Fibroblast of skin of left biceps (primary cell): ENCODE measurements at regions not wholly inside any gene's neighbourhood (a gene's known extent, or its start where the extent isn't known, plus 50 kb on each side); places are given as distances from the start of the nearest gene placed in this dataset.

Source experiments
- DNase-seq, 2 experiments: peaks; one replicate each; pipeline ENCODE4 v3.0.0-alpha.2; 2013; ENCODE audit warnings: low read depth in 2 of 2

DNA sequence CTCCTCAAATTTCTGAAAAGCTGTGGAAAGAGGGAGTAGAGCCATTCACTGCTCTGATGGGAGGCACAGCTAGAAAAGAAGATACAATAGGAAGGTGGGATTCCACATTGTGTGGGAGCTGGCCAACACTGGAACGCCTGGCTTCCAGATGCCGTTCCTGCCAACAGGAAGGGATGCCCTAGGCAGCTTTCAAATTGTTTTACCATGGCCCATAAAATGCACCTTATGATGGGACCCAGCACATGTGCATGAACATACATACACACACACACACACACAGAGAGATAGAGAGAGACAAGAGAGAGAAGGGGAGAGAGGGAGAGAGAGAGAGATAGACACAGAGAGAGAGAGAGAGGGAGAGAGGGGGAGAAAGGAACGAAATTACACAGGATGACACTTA is 86.1 kb upstream of the BZW1 start:
- no peak for DNase-seq

- peak; percentile 17 to 23 for DNase-seq
These were observed 83.1 kb upstream of the BZW1 start for GRCh38 chr2:200728630-200729029.

DNA sequence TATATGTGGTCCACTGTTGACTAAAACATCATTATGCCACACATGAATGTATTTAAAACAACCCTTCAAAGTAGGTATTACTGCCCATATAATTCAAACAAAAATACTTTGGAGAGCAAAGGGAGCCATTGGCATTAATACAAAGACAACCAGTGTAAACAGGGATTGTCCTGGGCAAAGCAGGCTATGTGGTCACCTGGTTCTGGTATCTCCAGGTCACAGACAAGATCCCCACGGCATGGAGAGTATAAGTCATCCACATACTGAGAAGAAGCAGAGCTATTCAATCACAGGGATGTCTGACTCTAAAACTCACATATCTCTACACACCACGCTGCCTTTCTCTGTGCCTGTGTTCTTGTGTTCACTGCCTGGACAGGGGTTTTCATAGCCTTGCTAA is 81.4 kb upstream of the BZW1 start:
- DNase-seq: no peak

- no peak for DNase-seq
These were observed 80.8 kb upstream of the BZW1 start for GRCh38 chr2:200730960-200731359.

DNA sequence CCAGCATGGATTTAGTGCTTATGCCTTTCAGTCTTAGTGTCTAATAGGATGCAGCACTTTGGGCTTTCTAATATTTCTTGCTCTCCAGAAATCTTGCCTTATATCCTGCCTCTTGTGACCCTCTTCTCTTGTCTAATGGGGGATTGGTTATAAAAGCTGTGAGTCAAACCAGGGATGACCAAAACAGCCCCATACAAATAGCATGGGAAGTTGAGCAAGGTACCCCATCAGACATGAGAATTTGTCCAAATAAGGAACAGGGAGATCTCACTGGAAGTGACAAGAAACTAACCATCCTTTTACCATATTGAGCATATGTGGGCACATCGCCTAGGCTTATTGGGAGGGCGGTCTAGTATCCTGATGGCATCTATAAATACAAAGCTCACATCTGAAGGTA is 78.8 kb upstream of the BZW1 start:
- DNase-seq: no peak

DNA sequence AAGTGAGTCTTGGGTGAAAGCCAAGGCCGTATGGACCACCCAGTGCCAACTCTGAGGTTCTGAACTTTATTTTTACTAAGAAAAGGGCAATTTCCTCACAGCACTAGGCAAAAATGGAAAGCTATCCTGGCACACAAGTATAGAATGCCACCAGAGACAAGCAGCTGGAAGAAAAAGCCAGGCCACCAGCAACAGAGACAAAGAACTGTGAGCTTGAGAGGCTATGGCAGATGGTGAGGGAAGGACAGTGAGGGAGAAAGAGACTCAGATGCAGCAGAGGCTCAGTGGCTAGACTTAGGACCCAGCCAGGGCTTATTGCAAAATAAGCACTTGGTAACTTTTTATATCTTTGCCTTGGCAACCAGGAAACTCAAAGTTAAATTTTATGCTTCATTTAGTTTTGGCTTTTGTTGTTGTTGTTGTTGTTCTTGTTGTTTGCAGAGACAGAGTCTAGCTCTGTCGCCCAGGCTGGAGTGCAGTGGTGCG is 78.0 kb upstream of the BZW1 start:
- no peak for DNase-seq

DNA sequence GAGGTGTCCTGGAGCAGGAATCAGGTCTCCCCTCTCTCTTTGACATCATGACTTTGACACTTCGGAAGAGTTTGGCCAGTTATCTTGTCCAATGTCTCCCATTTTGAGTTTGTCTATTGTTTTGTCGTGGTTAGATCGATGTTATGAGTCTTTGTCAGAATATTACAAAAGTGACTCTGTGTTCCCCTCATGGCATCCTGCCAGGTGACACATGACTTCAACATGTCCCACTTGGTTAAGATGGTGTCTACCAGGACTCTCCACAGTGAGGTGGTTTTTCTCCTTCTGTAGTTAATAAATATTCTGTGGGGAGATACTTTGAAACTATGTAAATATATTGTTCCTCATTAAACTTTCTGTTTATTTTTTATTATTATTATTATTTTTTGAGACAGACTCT is 76.6 kb upstream of the BZW1 start:
- DNase-seq: no peak

- DNase-seq: no peak
These were observed 75.0 kb upstream of the BZW1 start for GRCh38 chr2:200736646-200737274.

GRCh38 chr2:200737585-200737984 is 74.1 kb upstream of the BZW1 start:
- DNase-seq: no peak

DNA sequence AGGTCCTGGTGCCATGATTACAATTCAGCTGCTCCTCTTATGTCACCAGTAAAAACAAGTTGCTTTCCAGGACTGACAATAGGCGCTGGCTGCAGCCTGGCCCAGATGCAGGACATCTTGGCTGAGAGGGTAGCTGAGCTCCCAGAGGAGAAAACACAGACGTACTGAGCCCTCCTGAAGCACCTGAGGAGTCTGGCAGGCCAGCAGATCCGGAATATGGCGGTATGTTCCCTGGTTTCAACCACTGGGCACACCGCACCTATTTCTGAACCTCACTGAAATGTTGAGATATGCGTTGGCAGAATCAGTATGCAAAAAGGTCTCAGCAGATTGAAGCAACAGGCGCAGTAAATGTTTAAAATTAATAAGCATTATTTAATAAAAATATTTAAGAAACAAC is 73.1 kb upstream of the BZW1 start:
- DNase-seq: no peak

DNA sequence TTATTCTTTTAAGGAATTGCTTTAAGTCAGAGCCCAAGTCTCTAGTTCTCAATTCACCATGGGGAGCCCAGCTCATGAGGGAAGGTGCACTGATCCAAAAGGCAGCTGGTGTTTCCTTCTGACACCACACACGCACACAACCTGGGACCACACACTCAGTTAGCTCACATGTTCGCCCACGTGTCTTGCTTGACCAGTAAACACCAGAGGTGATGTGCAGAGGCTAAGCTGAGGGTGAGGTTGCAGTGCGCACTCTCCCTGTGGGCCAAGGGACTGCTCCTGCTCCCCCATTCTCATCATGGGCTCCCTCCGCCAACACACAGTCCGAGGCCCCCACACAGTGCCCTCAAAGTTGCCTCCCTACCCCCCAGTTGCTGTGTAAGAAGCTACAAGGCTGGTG is 70.8 kb upstream of the BZW1 start:
- DNase-seq: no peak

GRCh38 chr2:200741468-200742202 is 70.1 kb upstream of the BZW1 start:
- DNase-seq: no peak

DNA sequence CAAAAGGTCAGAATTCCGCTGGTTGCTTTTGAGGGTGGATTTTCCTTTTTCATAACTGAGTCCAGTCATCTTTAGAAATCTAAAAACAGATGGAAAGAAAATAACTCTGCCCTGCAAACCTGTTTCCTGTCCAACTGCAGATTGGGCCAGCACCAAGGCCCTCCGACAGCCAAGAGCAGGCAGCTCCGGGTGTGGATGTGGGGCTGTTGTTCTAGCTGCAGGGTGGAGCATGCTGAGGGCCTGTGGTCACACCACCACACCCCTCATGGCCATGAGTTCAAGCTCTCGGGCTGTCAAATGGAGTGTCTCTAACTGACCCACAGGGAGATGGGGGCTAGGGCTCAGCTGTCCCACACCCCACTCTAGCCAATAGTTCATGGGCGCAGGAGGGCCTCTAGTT is 69.3 kb upstream of the BZW1 start:
- DNase-seq: no peak

GRCh38 chr2:200743042-200743676 is 68.6 kb upstream of the BZW1 start:
- DNase-seq: no peak

GRCh38 chr2:200744201-200744602 is 67.5 kb upstream of the BZW1 start:
- DNase-seq: no peak

DNA sequence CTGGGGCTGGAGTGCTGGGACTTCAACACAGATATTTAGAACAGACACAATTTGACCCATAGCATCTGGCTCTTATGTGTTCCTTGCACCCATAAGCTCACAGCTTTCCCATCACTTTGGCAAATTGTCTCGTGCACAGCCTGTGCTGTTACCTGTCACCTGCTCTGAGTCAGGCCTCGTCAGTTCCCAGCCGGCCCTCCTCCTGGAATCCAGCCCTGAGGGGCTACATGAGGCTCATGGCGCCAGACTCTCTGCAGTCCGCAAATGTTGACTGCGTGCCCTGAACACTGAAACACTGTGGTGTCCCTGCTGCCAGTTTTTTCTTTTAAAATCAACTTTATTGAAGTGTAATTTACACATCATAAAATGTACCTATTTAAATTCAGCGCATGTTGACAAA is 65.4 kb upstream of the BZW1 start:
- DNase-seq: no peak

GRCh38 chr2:200747668-200748618 is 63.8 kb upstream of the BZW1 start:
- peak; percentile 62 to 66 for DNase-seq

- DNase-seq: no peak
These were observed 62.9 kb upstream of the BZW1 start for GRCh38 chr2:200748779-200749178.

DNA sequence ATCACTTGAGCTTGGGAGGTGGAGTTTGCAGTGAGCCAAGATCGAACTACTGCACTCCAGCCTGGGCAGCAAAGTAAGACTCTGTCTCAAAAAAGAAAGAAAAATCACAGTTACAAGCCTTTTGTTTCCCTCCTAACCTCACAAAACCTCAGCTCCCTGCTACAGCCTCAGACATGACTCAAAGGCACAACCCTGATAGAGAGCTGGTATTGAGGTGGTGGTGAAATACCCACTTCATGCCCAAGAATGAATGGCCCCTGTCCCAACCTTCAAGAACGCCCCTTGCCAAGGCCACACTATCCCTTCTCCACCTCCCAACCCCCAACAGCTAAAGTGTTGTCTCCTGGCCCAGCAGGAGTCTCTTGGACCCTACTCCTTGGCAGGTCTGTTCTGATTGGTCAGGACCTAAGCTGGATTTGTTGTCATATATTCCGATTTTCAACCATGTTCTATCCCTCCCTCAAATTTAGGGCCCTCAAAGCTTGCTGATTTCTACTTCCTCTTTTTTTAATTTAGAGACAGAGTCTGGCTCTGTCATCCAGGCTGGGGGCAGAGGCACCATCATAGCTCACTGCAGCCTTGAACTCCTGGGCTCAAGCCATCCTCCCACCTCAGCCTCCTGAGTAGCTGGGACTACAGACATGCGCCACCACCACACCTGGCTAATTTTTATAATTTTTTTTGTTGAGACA is 61.9 kb upstream of the BZW1 start:
- DNase-seq: no peak

- no peak for DNase-seq
These were observed 61.3 kb upstream of the BZW1 start for GRCh38 chr2:200750323-200750910.

DNA sequence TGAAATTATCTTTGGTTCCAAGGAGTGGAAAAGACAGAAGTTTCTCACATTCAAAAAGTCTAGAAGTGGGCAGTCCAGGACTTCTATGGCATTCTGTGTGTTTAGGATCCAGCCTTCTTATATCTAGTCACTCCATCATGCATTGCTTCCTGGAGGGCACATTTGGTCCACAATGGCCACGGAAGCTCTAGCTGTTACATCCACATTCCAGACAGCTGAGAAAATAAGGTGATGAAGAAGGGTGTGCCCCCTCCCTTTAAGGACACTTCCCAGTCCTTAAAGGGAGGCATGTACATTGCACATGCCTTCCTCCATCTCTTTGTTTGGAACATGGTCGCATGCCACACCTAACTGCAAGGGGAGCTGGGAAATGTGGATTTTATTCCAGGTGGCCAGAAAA is 59.9 kb upstream of the BZW1 start:
- DNase-seq: no peak
